Ishikawa (cell line): ENCODE measurements at regions not wholly inside any gene's neighbourhood (a gene's known extent, or its start where the extent isn't known, plus 50 kb on each side); places are given as distances from the start of the nearest gene placed in this dataset.

Experiments
- CEBPB ChIP-seq: IDR thresholded peaks from 2 replicates; pipeline ENCODE4 v1.6.1; 2012
- CREB1 ChIP-seq: IDR thresholded peaks from 2 replicates; pipeline ENCODE4 v1.6.1; 2012; ENCODE audit warnings: low read depth
- EGR1 ChIP-seq: IDR thresholded peaks from 2 replicates; pipeline ENCODE4 v1.6.1; 2012
- EP300 ChIP-seq: IDR thresholded peaks from 2 replicates; pipeline ENCODE4 v1.6.1; 2012; ENCODE audit warnings: borderline replicate concordance
- FOXM1 ChIP-seq: IDR thresholded peaks from 2 replicates; pipeline ENCODE4 v1.6.1; 2012; ENCODE audit warnings: low read depth, borderline replicate concordance
- NFIC ChIP-seq: IDR thresholded peaks from 2 replicates; pipeline ENCODE4 v1.6.1; 2012
- RAD21 ChIP-seq: IDR thresholded peaks from 2 replicates; pipeline ENCODE4 v1.6.1; 2012; ENCODE audit warnings: low read depth
- TAF1 ChIP-seq: IDR thresholded peaks from 2 replicates; pipeline ENCODE4 v1.6.1; 2012; ENCODE audit warnings: low read depth, mild to moderate bottlenecking
- TCF12 ChIP-seq: IDR thresholded peaks from 2 replicates; pipeline ENCODE4 v1.6.1; 2012; ENCODE audit warnings: low read depth
- TEAD4 ChIP-seq: IDR thresholded peaks from 2 replicates; pipeline ENCODE4 v1.6.1; 2012
- YY1 ChIP-seq: IDR thresholded peaks from 2 replicates; pipeline ENCODE4 v1.6.1; 2012; ENCODE audit warnings: low read depth
- ZBTB7A ChIP-seq: IDR thresholded peaks from 2 replicates; pipeline ENCODE4 v1.6.1; 2012; ENCODE audit warnings: low read depth
- TF ChIP-seq, protein P1 (sequence below): IDR thresholded peaks from 2 replicates; pipeline ENCODE4 v1.6.1; 2012; ENCODE audit warnings: low read depth, mild to moderate bottlenecking
- TF ChIP-seq, protein P2 (sequence below): IDR thresholded peaks from 2 replicates; pipeline ENCODE4 v1.6.1; 2012
- TF ChIP-seq, protein P3 (sequence below): IDR thresholded peaks from 2 replicates; pipeline ENCODE4 v1.6.1; 2012

- no peak for TF ChIP-seq TCF12
- TF ChIP-seq RAD21 = no peak
- no peak for TF ChIP-seq ZBTB7A
- no peak for TF ChIP-seq EGR1
- TF ChIP-seq, protein P1, sequence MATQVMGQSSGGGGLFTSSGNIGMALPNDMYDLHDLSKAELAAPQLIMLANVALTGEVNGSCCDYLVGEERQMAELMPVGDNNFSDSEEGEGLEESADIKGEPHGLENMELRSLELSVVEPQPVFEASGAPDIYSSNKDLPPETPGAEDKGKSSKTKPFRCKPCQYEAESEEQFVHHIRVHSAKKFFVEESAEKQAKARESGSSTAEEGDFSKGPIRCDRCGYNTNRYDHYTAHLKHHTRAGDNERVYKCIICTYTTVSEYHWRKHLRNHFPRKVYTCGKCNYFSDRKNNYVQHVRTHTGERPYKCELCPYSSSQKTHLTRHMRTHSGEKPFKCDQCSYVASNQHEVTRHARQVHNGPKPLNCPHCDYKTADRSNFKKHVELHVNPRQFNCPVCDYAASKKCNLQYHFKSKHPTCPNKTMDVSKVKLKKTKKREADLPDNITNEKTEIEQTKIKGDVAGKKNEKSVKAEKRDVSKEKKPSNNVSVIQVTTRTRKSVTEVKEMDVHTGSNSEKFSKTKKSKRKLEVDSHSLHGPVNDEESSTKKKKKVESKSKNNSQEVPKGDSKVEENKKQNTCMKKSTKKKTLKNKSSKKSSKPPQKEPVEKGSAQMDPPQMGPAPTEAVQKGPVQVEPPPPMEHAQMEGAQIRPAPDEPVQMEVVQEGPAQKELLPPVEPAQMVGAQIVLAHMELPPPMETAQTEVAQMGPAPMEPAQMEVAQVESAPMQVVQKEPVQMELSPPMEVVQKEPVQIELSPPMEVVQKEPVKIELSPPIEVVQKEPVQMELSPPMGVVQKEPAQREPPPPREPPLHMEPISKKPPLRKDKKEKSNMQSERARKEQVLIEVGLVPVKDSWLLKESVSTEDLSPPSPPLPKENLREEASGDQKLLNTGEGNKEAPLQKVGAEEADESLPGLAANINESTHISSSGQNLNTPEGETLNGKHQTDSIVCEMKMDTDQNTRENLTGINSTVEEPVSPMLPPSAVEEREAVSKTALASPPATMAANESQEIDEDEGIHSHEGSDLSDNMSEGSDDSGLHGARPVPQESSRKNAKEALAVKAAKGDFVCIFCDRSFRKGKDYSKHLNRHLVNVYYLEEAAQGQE = no peak
- TF ChIP-seq CEBPB = no peak
Observed at GRCh38 chr12:69099201-69099837, 140.1 kb upstream of the CPSF6 start.

DNA sequence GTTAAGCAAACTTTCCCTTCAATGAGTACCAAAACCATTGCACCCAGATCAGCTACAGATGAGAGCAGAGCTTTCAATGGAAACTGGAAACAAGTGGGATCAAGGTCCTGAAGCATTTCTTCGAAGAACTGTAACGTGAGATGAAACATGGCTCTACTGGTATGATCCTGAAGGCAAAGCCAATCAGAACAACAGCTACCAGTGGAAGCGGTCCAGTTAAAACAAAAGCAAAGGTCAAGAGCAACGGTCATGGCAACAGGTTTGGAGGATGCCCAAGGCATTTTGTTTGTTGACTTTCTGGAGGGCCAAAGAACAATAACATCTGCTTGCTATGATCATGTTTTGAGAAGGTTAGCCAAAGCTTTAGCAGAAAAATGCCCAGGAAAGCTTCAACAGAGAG lies 137.9 kb upstream of the CPSF6 start:
- peak; percentile 31; the same call in 1 of the 2 replicates for TF ChIP-seq TEAD4
- peak; percentile 72 for TF ChIP-seq TCF12
- TF ChIP-seq, protein P2, sequence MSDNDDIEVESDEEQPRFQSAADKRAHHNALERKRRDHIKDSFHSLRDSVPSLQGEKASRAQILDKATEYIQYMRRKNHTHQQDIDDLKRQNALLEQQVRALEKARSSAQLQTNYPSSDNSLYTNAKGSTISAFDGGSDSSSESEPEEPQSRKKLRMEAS = peak; percentile 81
- TF ChIP-seq, protein P1 = no peak
- no peak for TF ChIP-seq RAD21
- peak; percentile 85 for TF ChIP-seq NFIC
- no peak for TF ChIP-seq TAF1
- TF ChIP-seq, protein P3, sequence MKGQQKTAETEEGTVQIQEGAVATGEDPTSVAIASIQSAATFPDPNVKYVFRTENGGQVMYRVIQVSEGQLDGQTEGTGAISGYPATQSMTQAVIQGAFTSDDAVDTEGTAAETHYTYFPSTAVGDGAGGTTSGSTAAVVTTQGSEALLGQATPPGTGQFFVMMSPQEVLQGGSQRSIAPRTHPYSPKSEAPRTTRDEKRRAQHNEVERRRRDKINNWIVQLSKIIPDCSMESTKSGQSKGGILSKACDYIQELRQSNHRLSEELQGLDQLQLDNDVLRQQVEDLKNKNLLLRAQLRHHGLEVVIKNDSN = no peak
- no peak for TF ChIP-seq CEBPB
- no peak for TF ChIP-seq EGR1
- TF ChIP-seq EP300 = peak; percentile 67; the same call in 1 of the 2 replicates
- TF ChIP-seq ZBTB7A = no peak
- 0 out of 2 replicates have a peak, but pooled peaks have one; percentile 48 for TF ChIP-seq YY1
- 0 out of 2 replicates have a peak, but pooled peaks have one; percentile 36 for TF ChIP-seq FOXM1
- TF ChIP-seq CREB1 = no peak

DNA sequence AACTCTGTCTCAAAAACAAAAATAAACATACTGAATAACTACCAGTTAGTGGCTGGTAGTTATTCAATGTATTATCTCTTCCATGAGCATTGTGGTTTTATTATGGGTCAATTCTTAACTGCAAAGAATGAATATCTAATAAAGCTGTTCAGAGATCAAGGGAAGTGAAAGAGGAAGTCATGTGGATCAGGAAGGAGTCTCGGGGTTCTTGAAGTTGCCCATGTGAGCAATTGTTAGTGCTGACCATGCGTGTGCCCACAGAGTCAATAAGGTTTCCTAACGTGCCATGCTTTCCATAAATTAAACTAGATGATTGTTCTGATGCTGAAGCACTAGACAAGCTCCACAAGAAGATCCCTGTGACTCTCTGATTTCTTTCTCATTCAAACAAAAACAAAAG lies 136.5 kb upstream of the CPSF6 start:
- TF ChIP-seq CREB1 (no peak), TAF1 (no peak), CEBPB (no peak), YY1 (no peak), EP300 (no peak), RAD21 (no peak)
- TF ChIP-seq, protein P1 = no peak
- TF ChIP-seq, protein P3 = no peak

DNA sequence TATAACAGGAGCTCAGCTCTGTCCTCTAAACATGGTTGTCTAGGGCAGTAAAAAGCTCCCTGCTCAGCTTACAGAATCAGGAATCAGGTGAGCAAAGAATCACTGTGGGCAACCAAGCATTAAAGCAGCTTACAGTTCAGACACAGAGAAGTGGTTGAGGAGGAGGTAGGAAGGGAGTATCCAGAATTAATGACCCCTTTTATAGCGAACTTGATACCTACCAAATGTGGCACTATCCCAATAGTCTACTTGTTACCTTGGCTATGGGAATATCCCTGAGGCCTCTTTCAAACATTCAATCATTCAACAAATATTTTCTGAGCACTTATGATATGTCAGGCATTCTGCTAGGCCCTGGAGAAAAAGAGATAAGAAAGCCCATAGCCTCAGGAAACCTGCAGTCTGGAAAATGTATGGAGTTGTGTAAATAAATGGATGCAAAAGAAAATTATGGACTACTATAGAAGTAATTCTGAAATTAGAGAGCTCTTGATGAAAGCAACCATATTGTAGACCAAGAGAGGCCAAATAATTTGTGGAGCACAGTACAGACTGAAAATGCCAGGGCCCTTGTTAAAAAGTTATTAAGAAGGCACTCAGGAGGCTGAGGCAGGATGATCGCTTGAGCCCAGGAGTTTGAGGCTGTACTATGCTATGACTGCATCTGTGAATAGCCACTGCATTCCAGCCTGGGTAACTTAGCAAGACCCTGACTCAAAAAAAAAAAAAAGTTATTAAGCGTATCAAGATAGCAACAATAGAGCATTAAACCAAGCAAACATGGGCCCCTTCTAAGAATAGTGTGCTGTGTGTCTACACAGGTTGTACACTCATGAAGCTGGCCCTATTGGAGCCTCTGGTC lies 134.0 kb upstream of the CPSF6 start:
- TF ChIP-seq TCF12 (peak; percentile 98), CREB1 (no peak), FOXM1 (peak; percentile 96), EGR1 (peak; percentile 19; the same call in 1 of the 2 replicates), TAF1 (peak; percentile 32; the same call in 1 of the 2 replicates), YY1 (peak; percentile 59; the same call in 1 of the 2 replicates), ZBTB7A (0 out of 2 replicates have a peak, but pooled peaks have one; percentile 41), NFIC (peak; percentile 98), EP300 (peak; percentile 99), CEBPB (peak; percentile 73), TEAD4 (peak; percentile 95), RAD21 (peak; percentile 25)
- TF ChIP-seq, protein P1 = peak; percentile 15; the same call in 1 of the 2 replicates
- TF ChIP-seq, protein P3 = peak; percentile 66
- TF ChIP-seq, protein P2 = peak; percentile 70
